IMR-90 (cell line): ENCODE measurements at regions not wholly inside any gene's neighbourhood (a gene's known extent, or its start where the extent isn't known, plus 50 kb on each side); places are given as distances from the start of the nearest gene placed in this dataset.
A peak's percentile ranks its signal among the peaks of the same experiment; 100 is the strongest.

ENCODE experiments used
- ATAC-seq: fragments of 200-7000 bp; cut with Tn5 transposase; 2 replicates; pipeline ENCODE4 v1.9.1; 2020; ENCODE audit warnings: low read depth, mild to moderate bottlenecking, moderate library complexity
- BruUV-seq: library from RNA; stranded (reverse); fragments of 400-500 nt; replicated peaks from 2 replicates; lab custom pipeline; 2021; lab: Mats Ljungman, UMichigan
- CTCF ChIA-PET: fragments of 300-600 bp; formaldehyde crosslinking; extraction: SDS; loops from one replicate; lab custom pipeline; 2021; ENCODE audit warnings: antibody characterized with exemption; lab: Yijun Ruan, JAX
- POLR2A ChIA-PET: fragments of 300-600 bp; sonication (Branson Sonifier 250); formaldehyde crosslinking; loops from one replicate; lab custom pipeline; 2022; ENCODE audit warnings: antibody characterized with exemption; ENCODE audit not compliant: unreplicated experiment; lab: Charles Lee
- DNase-seq: peaks from one replicate; pipeline ENCODE4 v3.0.0; 2013
- H2AFZ ChIP-seq: replicated peaks from 2 replicates; pipeline ENCODE3; 2013; ENCODE audit warnings: low read length, mild to moderate bottlenecking; ENCODE audit not compliant: poor library complexity
- H2AK5ac ChIP-seq: 2 replicates; pipeline ENCODE4 v1.6.1; 2013; ENCODE audit warnings: low read depth, low read length, inconsistent platforms
- H2AK9ac ChIP-seq: replicated peaks from 2 replicates; pipeline ENCODE3; 2013; ENCODE audit warnings: mild to moderate bottlenecking, low read depth, low read length, moderate library complexity; ENCODE audit not compliant: poor library complexity
- H2BK120ac ChIP-seq: 2 replicates; pipeline ENCODE4 v1.6.1; 2013; ENCODE audit warnings: low read depth, low read length, inconsistent platforms
- H2BK15ac ChIP-seq: 3 replicates; pipeline ENCODE4 v1.6.1; 2013; ENCODE audit warnings: low read depth, low read length, inconsistent platforms
- H2BK20ac ChIP-seq: 2 replicates; pipeline ENCODE4 v1.6.1; 2013; ENCODE audit warnings: low read depth, mild to moderate bottlenecking, inconsistent platforms, low read length, moderate library complexity
- H2BK5ac ChIP-seq: 2 replicates; pipeline ENCODE4 v1.6.1; 2013; ENCODE audit warnings: mild to moderate bottlenecking, low read depth, low read length, inconsistent platforms; ENCODE audit not compliant: poor library complexity, severe bottlenecking
- H3K14ac ChIP-seq: replicated peaks from 2 replicates; pipeline ENCODE4 v1.6.1; 2013; ENCODE audit warnings: low read depth, low read length, inconsistent platforms
- H3K18ac ChIP-seq: 2 replicates; pipeline ENCODE4 v1.6.1; 2013; ENCODE audit warnings: low read depth, low read length, control low read depth
- H3K23ac ChIP-seq: 2 replicates; pipeline ENCODE4 v1.6.1; 2013; ENCODE audit warnings: low read depth, low read length, inconsistent platforms
- H3K27ac ChIP-seq: 2 replicates; pipeline ENCODE4 v1.5.1; 2013; ENCODE audit warnings: mild to moderate bottlenecking, control low read depth, low read length; ENCODE audit not compliant: insufficient read depth
- H3K27me3 ChIP-seq: 2 replicates; pipeline ENCODE4 v1.6.1; 2013; ENCODE audit warnings: low read length; ENCODE audit not compliant: control insufficient read depth, insufficient read depth
- H3K36me3 ChIP-seq: 2 replicates; pipeline ENCODE4 v1.6.1; 2013; ENCODE audit warnings: low read length, mixed read lengths; ENCODE audit not compliant: control insufficient read depth, insufficient read depth
- H3K4ac ChIP-seq: 2 replicates; pipeline ENCODE4 v1.6.1; 2013; ENCODE audit warnings: low read depth, low read length, inconsistent platforms
- H3K4me1 ChIP-seq: 2 replicates; pipeline ENCODE4 v1.6.1; 2013; ENCODE audit warnings: low read length, mixed read lengths; ENCODE audit not compliant: control insufficient read depth, insufficient read depth
- H3K4me2 ChIP-seq: 2 replicates; pipeline ENCODE4 v1.6.1; 2013; ENCODE audit warnings: low read depth, mild to moderate bottlenecking, control low read depth, low read length, moderate library complexity
- H3K4me3 ChIP-seq: 2 replicates; pipeline ENCODE4 v1.5.1; 2013; ENCODE audit warnings: low read depth, mild to moderate bottlenecking, control low read depth, low read length, moderate library complexity; ENCODE audit not compliant: insufficient read depth
- H3K56ac ChIP-seq: 2 replicates; pipeline ENCODE4 v1.6.1; 2013; ENCODE audit warnings: low read length, inconsistent platforms; ENCODE audit not compliant: insufficient read depth; ENCODE audit errors: extremely low read depth
- H3K79me1 ChIP-seq, 2 experiments: 2 replicates each; pipeline ENCODE4 v1.6.1; 2013; ENCODE audit warnings: low read length in 2 of 2, inconsistent platforms in 1 of 2, low read depth in 1 of 2
- H3K9ac ChIP-seq: 2 replicates; pipeline ENCODE4 v1.6.1; 2013; ENCODE audit warnings: low read depth, low read length, control low read depth
- H3K9me1 ChIP-seq: 2 replicates; pipeline ENCODE4 v1.6.1; 2013; ENCODE audit warnings: low read length, inconsistent platforms; ENCODE audit not compliant: insufficient read depth
- H3K9me3 ChIP-seq: 2 replicates; pipeline ENCODE4 v1.6.1; 2013; ENCODE audit warnings: low read length; ENCODE audit not compliant: control insufficient read depth, insufficient read depth
- H4K20me1 ChIP-seq: 2 replicates; pipeline ENCODE4 v1.6.1; 2013; ENCODE audit warnings: low read length, inconsistent platforms; ENCODE audit not compliant: insufficient read depth
- H4K5ac ChIP-seq: 2 replicates; pipeline ENCODE4 v1.6.1; 2013; ENCODE audit warnings: mild to moderate bottlenecking, low read depth, low read length, control low read depth
- H4K8ac ChIP-seq, 2 experiments: 2 replicates each; pipeline ENCODE4 v1.6.1; 2013; ENCODE audit warnings: low read depth in 2 of 2, low read length in 2 of 2, control low read depth in 1 of 2, inconsistent platforms in 1 of 2
- H4K91ac ChIP-seq: 2 replicates; pipeline ENCODE4 v1.6.1; 2013; ENCODE audit warnings: low read depth, low read length, inconsistent platforms; ENCODE audit not compliant: insufficient read depth
- MAZ ChIP-seq: IDR thresholded peaks from 2 replicates; pipeline ENCODE4 v1.6.1; 2012; ENCODE audit warnings: low read depth, mild to moderate bottlenecking, low read length, improper control_type of control experiment, moderate library complexity, borderline replicate concordance
- MXI1 ChIP-seq: IDR thresholded peaks from 2 replicates; pipeline ENCODE4 v1.6.1; 2012; ENCODE audit warnings: low read depth, mild to moderate bottlenecking, low read length, moderate library complexity, borderline replicate concordance
- POLR2A ChIP-seq: IDR thresholded peaks from 2 replicates; pipeline ENCODE4 v1.6.1; 2012; ENCODE audit warnings: mild to moderate bottlenecking, low read depth, low read length
- SMC3 ChIP-seq: fragments of 150-350 bp; IDR thresholded peaks from 2 replicates; pipeline ENCODE4 v1.6.1; 2016; ENCODE audit warnings: low read depth, mild to moderate bottlenecking, antibody characterized with exemption, low read length, moderate library complexity
- WGBS, 2 experiments: methylation state at CpG; one replicate each; pipeline versions ENCODE4 v1.1.5 to v1.1.7; 2013; ENCODE audit warnings: missing lambda C conversion rate in 2 of 2; ENCODE audit not compliant: insufficient read length in 1 of 2; ENCODE audit errors: extremely low coverage in 2 of 2; 5-methylcytosine and 5-hydroxymethylcytosine counted together
- dilution Hi-C: fragments of 300-500 bp; cut with HindIII; formaldehyde crosslinking; loops from one replicate; pipeline ENCODE4 v1.14.3; 2018; ENCODE audit warnings: low sequenced_read_pairs; ENCODE audit not compliant: unreplicated experiment
- in situ Hi-C: fragments of 300-500 bp; cut with MboI; formaldehyde crosslinking; loops from 3 replicates; pipeline ENCODE4 v1.14.3; 2019; ENCODE audit warnings: low sequenced_read_pairs, inconsistent platforms, mixed read lengths
- intact Hi-C: fragments of 100-400 bp; cut with micrococcal nuclease; formaldehyde crosslinking; loops from 2 replicates; pipeline ENCODE4 v1.10.0; 2022
- TF ChIP-seq, protein P1 (sequence below): conservative IDR thresholded peaks from 2 replicates; pipeline ENCODE4 v1.5.1; 2012; ENCODE audit warnings: mild to moderate bottlenecking, low read depth, low read length, improper control_type of control experiment

DNA sequence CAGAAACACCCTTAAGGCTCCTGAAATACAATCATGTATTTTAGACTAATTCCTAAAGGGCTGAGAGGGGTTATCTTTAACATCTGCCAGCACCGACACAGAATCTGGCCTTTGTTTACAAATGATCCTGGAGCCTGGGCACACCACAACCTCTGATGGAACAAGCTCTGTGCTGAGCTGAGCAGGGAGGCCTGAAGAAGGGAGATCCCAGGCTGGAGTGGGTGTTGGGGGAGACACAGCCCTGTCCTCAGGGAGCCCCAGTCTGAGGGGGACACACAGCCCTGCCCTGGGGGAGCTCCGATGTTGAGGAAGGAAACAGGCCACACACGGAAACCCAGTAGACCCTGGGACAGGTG lies 130.5 kb downstream of the VEGFA start:
- no peak overlapping the region for H2BK20ac ChIP-seq
- H2BK15ac ChIP-seq = no peak overlapping the region
- BruUV-seq = no TSS peak
- no peaks in the 10 kb centered on the region for H3K79me1 ChIP-seq
- H3K36me3 ChIP-seq = no peaks in the 10 kb centered on the region
- H3K14ac ChIP-seq = no peak overlapping the region
- WGBS, 2 experiments = no CpG with 5 or more reads among the region's 3 CpGs
- no peak overlapping the region for H4K91ac ChIP-seq
- POLR2A ChIA-PET = interaction anchor here (0.6 kb wide), 2 partner anchors 30 to 173 kb away, joined by 3 to 7 read pairs; no protein-coding TSS in a partner anchor
- no peaks in the 10 kb centered on the region for H3K9me3 ChIP-seq
- no peak overlapping the region for H3K4me2 ChIP-seq
- no peak overlapping the region for H2BK120ac ChIP-seq
- H2BK5ac ChIP-seq = no peak overlapping the region
- H2AFZ ChIP-seq = peak overlapping the region; percentile 8
- no peak overlapping the region for H3K23ac ChIP-seq
- in situ Hi-C loops (no loop called here), intact Hi-C loops (no loop called here), dilution Hi-C loops (no loop called here)
- no peak overlapping the region for H2AK5ac ChIP-seq
- H3K27ac ChIP-seq = no peak overlapping the region
- CTCF ChIA-PET = no interaction called here
- TF ChIP-seq MXI1 (no peak), POLR2A (no peak), SMC3 (no peak), MAZ (no peak)
- TF ChIP-seq, protein P1, sequence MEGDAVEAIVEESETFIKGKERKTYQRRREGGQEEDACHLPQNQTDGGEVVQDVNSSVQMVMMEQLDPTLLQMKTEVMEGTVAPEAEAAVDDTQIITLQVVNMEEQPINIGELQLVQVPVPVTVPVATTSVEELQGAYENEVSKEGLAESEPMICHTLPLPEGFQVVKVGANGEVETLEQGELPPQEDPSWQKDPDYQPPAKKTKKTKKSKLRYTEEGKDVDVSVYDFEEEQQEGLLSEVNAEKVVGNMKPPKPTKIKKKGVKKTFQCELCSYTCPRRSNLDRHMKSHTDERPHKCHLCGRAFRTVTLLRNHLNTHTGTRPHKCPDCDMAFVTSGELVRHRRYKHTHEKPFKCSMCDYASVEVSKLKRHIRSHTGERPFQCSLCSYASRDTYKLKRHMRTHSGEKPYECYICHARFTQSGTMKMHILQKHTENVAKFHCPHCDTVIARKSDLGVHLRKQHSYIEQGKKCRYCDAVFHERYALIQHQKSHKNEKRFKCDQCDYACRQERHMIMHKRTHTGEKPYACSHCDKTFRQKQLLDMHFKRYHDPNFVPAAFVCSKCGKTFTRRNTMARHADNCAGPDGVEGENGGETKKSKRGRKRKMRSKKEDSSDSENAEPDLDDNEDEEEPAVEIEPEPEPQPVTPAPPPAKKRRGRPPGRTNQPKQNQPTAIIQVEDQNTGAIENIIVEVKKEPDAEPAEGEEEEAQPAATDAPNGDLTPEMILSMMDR = no peak
- H3K18ac ChIP-seq = no peak overlapping the region
- H3K27me3 ChIP-seq = peaks cover 14% of the 10 kb centered on the region
- H3K4ac ChIP-seq = no peak overlapping the region
- H3K9me1 ChIP-seq = no peaks in the 10 kb centered on the region
- H4K5ac ChIP-seq = no peak overlapping the region; the same call in 1 of the 2 replicates
- H2AK9ac ChIP-seq = no peak overlapping the region
- no peak overlapping the region for H3K4me3 ChIP-seq
- H3K56ac ChIP-seq = no peak overlapping the region
- H4K8ac ChIP-seq = no peak overlapping the region
- no peak for DNase-seq
- H4K20me1 ChIP-seq = no peaks in the 10 kb centered on the region
- 0 out of 2 replicates have a peak, but pooled peaks have one; percentile 32 for ATAC-seq
- peaks cover 3% of the 10 kb centered on the region; the same call in 1 of the 2 replicates for H3K4me1 ChIP-seq
- H3K9ac ChIP-seq = no peak overlapping the region
